Astrocyte (in vitro differentiated cells and primary cell): ENCODE measurements at regions not wholly inside any gene's neighbourhood (a gene's known extent, or its start where the extent isn't known, plus 50 kb on each side); places are given as distances from the start of the nearest gene placed in this dataset.

ENCODE experiments used
- CTCF ChIP-seq: IDR thresholded peaks from 2 replicates; pipeline ENCODE4 v1.5.1; 2011; ENCODE audit warnings: low read depth, mild to moderate bottlenecking, inconsistent platforms, low read length, moderate library complexity; ENCODE audit not compliant: insufficient read depth
- EZH2 ChIP-seq: IDR thresholded peaks from 2 replicates; pipeline ENCODE4 v1.6.1; 2012; ENCODE audit warnings: mild to moderate bottlenecking, low read length, inconsistent platforms; ENCODE audit not compliant: insufficient read depth

GRCh38 chr4:24369507-24370029, 214.8 kb downstream of the DHX15 start:
- TF ChIP-seq CTCF = no peak
- TF ChIP-seq EZH2 = no peak
